Lower lobe of right lung (tissue), 2 donors: ENCODE measurements at regions not wholly inside any gene's neighbourhood (a gene's known extent, or its start where the extent isn't known, plus 50 kb on each side); places are given as distances from the start of the nearest gene placed in this dataset.

Experiments used
- ATAC-seq, 2 donors: fragments of 200-7000 bp; cut with Tn5 transposase; one replicate each; pipeline ENCODE4 v1.9.1; 2020 to 2022; ENCODE audit warnings: mild to moderate bottlenecking in 2 of 2, moderate library complexity in 2 of 2
- DNase-seq: peaks from one replicate; pipeline ENCODE4 v3.0.0-alpha.2; 2020
- H3K27ac ChIP-seq: fragments of 200-600 bp; one replicate; pipeline ENCODE4 v1.8.0; 2022
- H3K27me3 ChIP-seq: fragments of 200-600 bp; one replicate; pipeline ENCODE4 v1.8.0; 2022; ENCODE audit warnings: low read depth
- H3K36me3 ChIP-seq: fragments of 200-600 bp; one replicate; pipeline ENCODE4 v1.8.0; 2022; ENCODE audit warnings: mild to moderate bottlenecking
- H3K4me1 ChIP-seq: fragments of 200-600 bp; one replicate; pipeline ENCODE4 v1.8.0; 2022
- H3K4me3 ChIP-seq: fragments of 200-600 bp; one replicate; pipeline ENCODE4 v1.8.0; 2022; ENCODE audit warnings: mild to moderate bottlenecking
- H3K9me3 ChIP-seq: fragments of 200-600 bp; one replicate; pipeline ENCODE4 v1.8.0; 2022
- CTCF ChIP-seq: fragments of 200-600 bp; IDR thresholded peaks from one replicate; pipeline ENCODE4 v1.8.0; 2022; ENCODE audit warnings: antibody characterized with exemption, mild to moderate bottlenecking
- intact Hi-C: fragments of 100-400 bp; cut with DNase I; formaldehyde crosslinking; loops from one replicate; pipeline ENCODE4 v1.11.0; 2022
- donor health status: DM: no; HTN: yes; CAD: no; lungs with severe emphysema.

GRCh38 chr14:40199101-40199500, 766.9 kb upstream of the FBXO33 start:
- intact Hi-C loops: no loop called here
- Histone ChIP-seq H3K36me3 (no peaks in the 10 kb centered on the region), H3K4me3 (no peak overlapping the region), H3K27me3 (no peaks in the 10 kb centered on the region), H3K4me1 (no peaks in the 10 kb centered on the region), H3K27ac (no peak overlapping the region), H3K9me3 (no peaks in the 10 kb centered on the region)
- DNase-seq (no peak), ATAC-seq (no peak)
- no peak for TF ChIP-seq CTCF

GRCh38 chr14:40197344-40197743, 765.1 kb upstream of the FBXO33 start:
- H3K4me3 ChIP-seq: no peak overlapping the region
- no peak for DNase-seq
- no peaks in the 10 kb centered on the region for H3K4me1 ChIP-seq
- no peak for TF ChIP-seq CTCF
- no peaks in the 10 kb centered on the region for H3K9me3 ChIP-seq
- H3K27ac ChIP-seq: no peak overlapping the region
- intact Hi-C loops: no loop called here
- no peak for ATAC-seq
- no peaks in the 10 kb centered on the region for H3K27me3 ChIP-seq
- no peaks in the 10 kb centered on the region for H3K36me3 ChIP-seq

DNA sequence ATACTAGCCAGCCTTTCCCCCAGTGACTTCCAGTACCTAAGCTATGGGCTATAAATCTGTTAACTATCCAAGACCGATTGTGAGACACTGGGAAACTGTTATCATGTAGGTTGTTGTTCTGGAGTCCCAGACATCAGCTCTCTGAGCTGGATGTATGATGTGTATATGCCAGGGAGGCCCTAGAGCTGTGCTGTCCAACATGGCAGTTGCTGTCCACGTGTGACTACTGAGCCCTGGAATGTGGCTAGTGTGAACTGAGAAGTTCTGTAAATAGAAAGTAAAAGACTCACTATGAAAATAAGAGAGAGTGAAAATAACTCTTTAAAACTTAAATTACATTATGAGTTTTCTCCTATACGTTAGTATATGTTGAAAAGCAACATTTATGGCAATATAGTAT, 755.8 kb upstream of the FBXO33 start:
- Histone ChIP-seq H3K27ac (no peak overlapping the region), H3K4me1 (no peaks in the 10 kb centered on the region), H3K4me3 (no peak overlapping the region), H3K27me3 (no peaks in the 10 kb centered on the region), H3K36me3 (no peaks in the 10 kb centered on the region), H3K9me3 (no peaks in the 10 kb centered on the region)
- intact Hi-C loops: no loop called here
- DNase-seq (no peak), ATAC-seq (no peak)
- TF ChIP-seq CTCF: no peak

- Histone ChIP-seq H3K9me3 (no peaks in the 10 kb centered on the region), H3K4me1 (no peaks in the 10 kb centered on the region), H3K27ac (no peak overlapping the region), H3K36me3 (no peaks in the 10 kb centered on the region), H3K27me3 (no peaks in the 10 kb centered on the region), H3K4me3 (no peak overlapping the region)
- intact Hi-C loops: no loop called here
- no peak for DNase-seq
- no peak for ATAC-seq
- no peak for TF ChIP-seq CTCF
Measured at GRCh38 chr14:40164083-40164482, 731.9 kb upstream of the FBXO33 start.

DNA sequence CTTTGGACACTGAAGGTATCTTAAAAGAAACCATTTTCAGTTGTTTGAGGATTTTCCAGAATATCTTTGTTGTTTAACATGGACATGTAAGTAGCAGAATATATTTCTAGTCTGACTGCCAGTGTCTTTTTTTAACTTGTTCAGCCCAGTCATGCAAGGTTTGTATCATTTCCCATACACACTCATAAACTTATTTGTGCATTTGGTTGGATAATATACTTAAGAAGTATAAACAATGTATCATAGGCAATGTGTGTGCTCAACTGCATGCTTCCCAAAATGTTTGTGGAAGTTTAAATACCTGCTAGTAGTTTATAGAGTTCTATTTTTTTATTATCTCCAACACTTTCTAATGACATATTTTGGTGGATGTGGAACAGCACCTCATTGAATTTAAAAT, 707.4 kb upstream of the FBXO33 start:
- ATAC-seq (no peak), DNase-seq (no peak)
- Histone ChIP-seq H3K27ac (no peak overlapping the region), H3K27me3 (no peaks in the 10 kb centered on the region), H3K9me3 (no peaks in the 10 kb centered on the region), H3K4me1 (no peaks in the 10 kb centered on the region), H3K36me3 (no peaks in the 10 kb centered on the region), H3K4me3 (no peak overlapping the region)
- no peak for TF ChIP-seq CTCF
- intact Hi-C loops: no loop called here

DNA sequence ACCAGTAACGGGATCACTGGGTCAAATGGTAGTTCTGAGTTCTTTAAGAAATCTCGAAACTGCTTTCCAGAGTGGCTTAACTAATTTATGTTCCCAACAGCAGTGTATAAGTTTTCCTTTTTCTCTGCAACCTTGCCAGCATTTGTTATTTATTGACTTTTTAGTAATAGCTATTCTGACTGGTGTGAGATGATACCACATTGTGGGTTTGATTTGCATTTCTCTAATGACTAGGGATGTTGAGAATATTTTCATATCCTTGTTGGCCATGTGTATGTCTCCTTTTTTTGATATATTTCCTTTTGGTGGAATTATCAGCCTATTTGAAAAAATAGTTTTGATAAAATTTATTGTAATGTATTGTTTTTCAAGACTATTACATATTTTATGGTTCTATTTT, 701.2 kb upstream of the FBXO33 start:
- DNase-seq (no peak), ATAC-seq (no peak)
- Histone ChIP-seq H3K27ac (no peak overlapping the region), H3K27me3 (no peaks in the 10 kb centered on the region), H3K4me1 (no peaks in the 10 kb centered on the region), H3K4me3 (no peak overlapping the region), H3K9me3 (no peaks in the 10 kb centered on the region), H3K36me3 (no peaks in the 10 kb centered on the region)
- intact Hi-C loops: no loop called here
- TF ChIP-seq CTCF: no peak
